Activated CD8-positive, alpha-beta T cell treated with anti-CD3 and anti-CD28 coated beads for 36 hours (primary cell): ENCODE measurements at regions not wholly inside any gene's neighbourhood (a gene's known extent, or its start where the extent isn't known, plus 50 kb on each side); places are given as distances from the start of the nearest gene placed in this dataset.

Experiments
- ATAC-seq: fragments of 200-7000 bp; cut with Tn5 transposase; one replicate; pipeline ENCODE4 v1.10.0; 2021; ENCODE audit warnings: mild to moderate bottlenecking, moderate library complexity
- CTCF ChIA-PET: fragments of 350-600 bp; sonication (Branson Sonifier 250); formaldehyde crosslinking; loops from one replicate; lab custom pipeline; 2021; ENCODE audit warnings: antibody characterized with exemption; lab: Charles Lee
- POLR2A ChIA-PET: fragments of 350-600 bp; sonication (Branson Sonifier 250); formaldehyde crosslinking; loops from one replicate; lab custom pipeline; 2021; ENCODE audit warnings: antibody characterized with exemption; lab: Charles Lee
- DNase-seq: peaks from one replicate; pipeline ENCODE4 v3.0.0-alpha.2; 2020
- H3K27ac Mint-ChIP-seq: one replicate; pipeline ENCODE4 v1.8.0; 2021; ENCODE audit warnings: mild to moderate bottlenecking, mixed read lengths
- H3K27me3 Mint-ChIP-seq: one replicate; pipeline ENCODE4 v1.8.0; 2021; ENCODE audit warnings: mixed read lengths
- H3K36me3 Mint-ChIP-seq: one replicate; pipeline ENCODE4 v1.8.0; 2021; ENCODE audit warnings: low read depth, mixed read lengths
- H3K4me1 Mint-ChIP-seq: one replicate; pipeline ENCODE4 v1.8.0; 2021; ENCODE audit warnings: low read depth, mixed read lengths
- H3K4me3 Mint-ChIP-seq: one replicate; pipeline ENCODE4 v1.8.0; 2021; ENCODE audit warnings: mild to moderate bottlenecking, moderate library complexity, mixed read lengths
- H3K9me3 Mint-ChIP-seq: one replicate; pipeline ENCODE4 v1.8.0; 2021; ENCODE audit warnings: mixed read lengths
- intact Hi-C: fragments of 100-400 bp; cut with micrococcal nuclease; formaldehyde crosslinking; loops from one replicate; pipeline ENCODE4 v1.10.0; 2022
- TF ChIP-seq, protein P1 (sequence below): fragments of 200-600 bp; IDR thresholded peaks from one replicate; pipeline ENCODE4 v1.8.0; 2022; ENCODE audit warnings: antibody characterized with exemption, mild to moderate bottlenecking

DNA sequence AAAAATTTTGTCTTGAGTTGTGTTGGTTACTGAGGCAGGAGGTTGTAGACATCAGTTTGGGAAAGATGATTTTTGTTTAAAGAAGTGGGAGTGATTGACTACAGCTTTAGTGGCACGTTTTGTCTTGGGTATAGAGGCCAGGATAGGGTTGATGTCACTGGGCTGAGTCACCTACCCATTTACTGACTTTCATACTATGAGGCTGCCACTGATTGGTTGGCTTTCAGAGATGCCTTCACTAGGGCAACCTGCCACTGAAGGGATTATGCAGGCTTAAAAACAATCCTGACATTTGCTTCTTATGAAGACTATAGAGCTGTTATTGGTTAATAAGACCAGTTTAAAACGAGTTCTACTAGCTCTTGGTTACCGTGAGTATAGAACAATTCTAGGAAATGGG lies 479.1 kb downstream of the SOX11 start:
- Mint-ChIP-seq H3K4me3 (no peak overlapping the region), H3K9me3 (peaks cover 3% of the 10 kb centered on the region), H3K4me1 (no peaks in the 10 kb centered on the region), H3K27ac (no peak overlapping the region), H3K27me3 (no peaks in the 10 kb centered on the region), H3K36me3 (no peaks in the 10 kb centered on the region)
- ChIA-PET POLR2A (no interaction called here), CTCF (no interaction called here)
- intact Hi-C loops: no loop called here
- ATAC-seq: no peak
- no peak for DNase-seq
- TF ChIP-seq, protein P1, sequence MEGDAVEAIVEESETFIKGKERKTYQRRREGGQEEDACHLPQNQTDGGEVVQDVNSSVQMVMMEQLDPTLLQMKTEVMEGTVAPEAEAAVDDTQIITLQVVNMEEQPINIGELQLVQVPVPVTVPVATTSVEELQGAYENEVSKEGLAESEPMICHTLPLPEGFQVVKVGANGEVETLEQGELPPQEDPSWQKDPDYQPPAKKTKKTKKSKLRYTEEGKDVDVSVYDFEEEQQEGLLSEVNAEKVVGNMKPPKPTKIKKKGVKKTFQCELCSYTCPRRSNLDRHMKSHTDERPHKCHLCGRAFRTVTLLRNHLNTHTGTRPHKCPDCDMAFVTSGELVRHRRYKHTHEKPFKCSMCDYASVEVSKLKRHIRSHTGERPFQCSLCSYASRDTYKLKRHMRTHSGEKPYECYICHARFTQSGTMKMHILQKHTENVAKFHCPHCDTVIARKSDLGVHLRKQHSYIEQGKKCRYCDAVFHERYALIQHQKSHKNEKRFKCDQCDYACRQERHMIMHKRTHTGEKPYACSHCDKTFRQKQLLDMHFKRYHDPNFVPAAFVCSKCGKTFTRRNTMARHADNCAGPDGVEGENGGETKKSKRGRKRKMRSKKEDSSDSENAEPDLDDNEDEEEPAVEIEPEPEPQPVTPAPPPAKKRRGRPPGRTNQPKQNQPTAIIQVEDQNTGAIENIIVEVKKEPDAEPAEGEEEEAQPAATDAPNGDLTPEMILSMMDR: no peak

DNA sequence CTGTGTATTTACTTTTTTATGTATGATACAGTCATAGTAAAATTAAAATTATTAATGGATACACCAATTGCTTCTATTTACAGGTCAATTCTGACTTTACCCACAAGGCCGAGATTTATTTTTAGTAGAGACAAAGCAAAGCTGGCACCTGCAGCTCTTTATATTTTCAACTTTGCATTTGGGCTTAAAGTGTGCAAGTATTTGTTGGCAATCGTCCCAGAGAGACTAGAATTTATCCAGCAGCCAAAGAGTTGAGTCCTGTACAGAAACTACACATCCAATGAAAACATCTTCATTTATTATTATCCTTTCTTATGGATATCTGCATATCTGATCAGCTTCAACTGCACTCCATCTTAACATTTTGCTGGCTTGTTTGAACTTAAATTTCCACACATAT lies 485.6 kb downstream of the SOX11 start:
- CTCF ChIA-PET: no interaction called here
- DNase-seq: no peak
- POLR2A ChIA-PET: no interaction called here
- H3K27ac Mint-ChIP-seq: no peak overlapping the region
- H3K9me3 Mint-ChIP-seq: peaks cover 4% of the 10 kb centered on the region
- no peaks in the 10 kb centered on the region for H3K27me3 Mint-ChIP-seq
- intact Hi-C loops: no loop called here
- no peaks in the 10 kb centered on the region for H3K36me3 Mint-ChIP-seq
- ATAC-seq: no peak
- no peaks in the 10 kb centered on the region for H3K4me1 Mint-ChIP-seq
- no peak overlapping the region for H3K4me3 Mint-ChIP-seq
- TF ChIP-seq, protein P1: no peak

DNA sequence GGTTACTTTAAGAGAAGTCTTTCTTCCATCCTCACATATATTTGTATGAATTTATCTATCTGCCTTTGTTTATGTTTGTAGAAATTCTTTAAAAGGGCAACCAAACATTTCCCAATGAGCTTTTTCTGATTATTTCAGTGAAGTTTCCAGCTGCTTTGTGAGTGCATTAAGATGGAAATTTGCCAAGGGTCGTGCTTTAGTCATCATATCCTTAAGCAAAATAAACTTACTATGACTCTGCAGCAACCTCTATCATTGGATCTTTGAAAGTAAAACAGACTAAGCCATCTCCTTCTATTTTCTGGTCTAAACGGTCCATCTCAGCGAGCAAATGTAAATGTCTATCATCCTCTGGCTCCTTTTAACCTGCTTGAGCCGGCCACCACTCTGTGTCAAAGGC lies 489.3 kb downstream of the SOX11 start:
- peaks cover 4% of the 10 kb centered on the region for H3K9me3 Mint-ChIP-seq
- H3K27ac Mint-ChIP-seq: no peak overlapping the region
- no peaks in the 10 kb centered on the region for H3K4me1 Mint-ChIP-seq
- no peaks in the 10 kb centered on the region for H3K36me3 Mint-ChIP-seq
- TF ChIP-seq, protein P1: no peak
- CTCF ChIA-PET: no interaction called here
- H3K4me3 Mint-ChIP-seq: no peak overlapping the region
- DNase-seq (no peak), ATAC-seq (no peak)
- no peaks in the 10 kb centered on the region for H3K27me3 Mint-ChIP-seq
- POLR2A ChIA-PET: no interaction called here
- intact Hi-C loops: no loop called here

DNA sequence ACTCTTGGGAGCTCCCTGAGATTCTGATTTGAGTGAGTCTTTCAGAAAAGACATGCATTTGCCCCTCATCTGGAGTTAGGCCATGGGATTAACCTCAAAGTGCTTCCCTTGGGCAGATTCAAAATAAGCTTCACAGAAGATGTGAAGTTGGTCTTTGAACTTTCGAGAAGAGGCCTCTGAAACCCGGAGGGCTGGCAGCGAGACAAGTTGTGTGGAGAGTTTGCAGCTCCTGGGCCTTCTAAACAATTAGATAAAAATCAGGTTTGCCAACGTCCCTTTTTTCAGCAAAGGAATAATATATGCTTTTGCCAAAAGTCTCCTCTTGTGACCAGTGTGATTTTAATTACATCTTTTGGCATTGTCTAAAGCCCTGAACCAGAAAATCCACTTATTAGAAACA lies 489.7 kb downstream of the SOX11 start:
- ATAC-seq (no peak), DNase-seq (no peak)
- ChIA-PET POLR2A (no interaction called here), CTCF (no interaction called here)
- intact Hi-C loops: no loop called here
- H3K27me3 Mint-ChIP-seq: no peaks in the 10 kb centered on the region
- TF ChIP-seq, protein P1: no peak
- no peak overlapping the region for H3K4me3 Mint-ChIP-seq
- H3K4me1 Mint-ChIP-seq: no peaks in the 10 kb centered on the region
- H3K36me3 Mint-ChIP-seq: no peaks in the 10 kb centered on the region
- no peak overlapping the region for H3K27ac Mint-ChIP-seq
- H3K9me3 Mint-ChIP-seq: peaks cover 4% of the 10 kb centered on the region

DNA sequence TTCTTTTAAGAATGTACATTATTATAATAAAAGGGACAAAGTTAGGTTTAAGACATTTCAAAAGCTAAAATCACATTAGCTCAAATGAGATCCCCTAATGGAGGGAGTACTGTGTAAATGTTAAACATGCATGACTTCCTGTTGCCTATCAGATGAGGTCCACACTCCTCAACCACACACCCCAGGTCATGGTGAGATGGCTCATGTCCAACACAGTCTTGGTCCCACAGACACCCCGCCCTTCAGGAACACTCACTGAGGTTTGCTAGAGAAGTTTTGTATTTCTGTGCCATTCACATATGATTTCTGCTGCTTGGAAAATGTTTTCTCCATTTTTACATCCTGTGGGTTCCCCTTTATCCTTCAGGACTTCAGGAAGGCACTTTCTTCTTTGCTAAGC lies 491.0 kb downstream of the SOX11 start:
- Mint-ChIP-seq H3K27me3 (no peaks in the 10 kb centered on the region), H3K4me1 (no peaks in the 10 kb centered on the region), H3K27ac (no peak overlapping the region), H3K9me3 (peaks cover 4% of the 10 kb centered on the region), H3K4me3 (no peak overlapping the region), H3K36me3 (no peaks in the 10 kb centered on the region)
- TF ChIP-seq, protein P1: no peak
- no peak for ATAC-seq
- ChIA-PET POLR2A (no interaction called here), CTCF (no interaction called here)
- intact Hi-C loops: no loop called here
- DNase-seq: no peak
